DND-41 (cell line): ENCODE measurements at regions not wholly inside any gene's neighbourhood (a gene's known extent, or its start where the extent isn't known, plus 50 kb on each side); places are given as distances from the start of the nearest gene placed in this dataset.

ENCODE experiments used
- EZH2 ChIP-seq: IDR thresholded peaks from 3 replicates; pipeline ENCODE4 v1.6.1; 2012; ENCODE audit warnings: borderline replicate concordance, low read depth, mild to moderate bottlenecking, moderate library complexity, low read length, inconsistent platforms; ENCODE audit not compliant: severe bottlenecking
- TF ChIP-seq, protein P1 (sequence below): IDR thresholded peaks from 2 replicates; pipeline ENCODE4 v1.5.1; 2012; ENCODE audit warnings: borderline replicate concordance, low read length, moderate library complexity, mild to moderate bottlenecking; ENCODE audit not compliant: poor library complexity, severe bottlenecking; ENCODE audit errors: extremely low read depth

DNA sequence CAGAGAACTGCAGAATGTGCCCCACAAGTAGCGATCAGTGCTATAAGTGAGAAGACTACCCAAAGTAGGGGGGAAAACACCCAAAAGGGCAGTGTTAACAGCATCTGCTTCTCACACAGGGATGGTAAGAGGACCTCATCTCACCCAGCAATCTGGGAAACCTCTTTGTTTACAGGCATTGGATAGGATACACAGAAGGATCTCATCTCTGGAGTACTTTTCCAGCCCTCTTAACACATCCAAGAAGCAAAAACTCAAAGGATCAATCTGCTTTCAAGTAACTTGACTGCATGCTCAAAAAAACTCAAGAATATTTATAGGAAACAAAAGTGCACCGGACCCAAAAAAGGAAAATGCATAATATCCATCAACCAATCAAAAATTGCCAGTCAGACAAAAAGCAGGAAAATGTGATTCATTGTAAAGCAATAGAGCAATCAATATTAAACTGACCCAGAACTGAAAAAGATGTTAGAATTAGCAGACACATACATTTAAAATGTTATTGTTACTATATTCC, 311.0 kb upstream of the CXADR start:
- no peak for TF ChIP-seq EZH2
- TF ChIP-seq, protein P1, sequence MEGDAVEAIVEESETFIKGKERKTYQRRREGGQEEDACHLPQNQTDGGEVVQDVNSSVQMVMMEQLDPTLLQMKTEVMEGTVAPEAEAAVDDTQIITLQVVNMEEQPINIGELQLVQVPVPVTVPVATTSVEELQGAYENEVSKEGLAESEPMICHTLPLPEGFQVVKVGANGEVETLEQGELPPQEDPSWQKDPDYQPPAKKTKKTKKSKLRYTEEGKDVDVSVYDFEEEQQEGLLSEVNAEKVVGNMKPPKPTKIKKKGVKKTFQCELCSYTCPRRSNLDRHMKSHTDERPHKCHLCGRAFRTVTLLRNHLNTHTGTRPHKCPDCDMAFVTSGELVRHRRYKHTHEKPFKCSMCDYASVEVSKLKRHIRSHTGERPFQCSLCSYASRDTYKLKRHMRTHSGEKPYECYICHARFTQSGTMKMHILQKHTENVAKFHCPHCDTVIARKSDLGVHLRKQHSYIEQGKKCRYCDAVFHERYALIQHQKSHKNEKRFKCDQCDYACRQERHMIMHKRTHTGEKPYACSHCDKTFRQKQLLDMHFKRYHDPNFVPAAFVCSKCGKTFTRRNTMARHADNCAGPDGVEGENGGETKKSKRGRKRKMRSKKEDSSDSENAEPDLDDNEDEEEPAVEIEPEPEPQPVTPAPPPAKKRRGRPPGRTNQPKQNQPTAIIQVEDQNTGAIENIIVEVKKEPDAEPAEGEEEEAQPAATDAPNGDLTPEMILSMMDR: no peak
